HUES64 (cell line): ENCODE measurements at regions not wholly inside any gene's neighbourhood (a gene's known extent, or its start where the extent isn't known, plus 50 kb on each side); places are given as distances from the start of the nearest gene placed in this dataset.

Experiments
- H3K27ac ChIP-seq: 2 replicates; pipeline ENCODE4 v1.7.0; 2013; ENCODE audit warnings: low read depth, low read length, inconsistent platforms
- H3K27me3 ChIP-seq: 2 replicates; pipeline ENCODE4 v1.6.1; 2013; ENCODE audit warnings: mild to moderate bottlenecking, low read length; ENCODE audit not compliant: insufficient read depth
- H3K36me3 ChIP-seq: 2 replicates; pipeline ENCODE4 v1.6.1; 2013; ENCODE audit warnings: mild to moderate bottlenecking, low read length; ENCODE audit not compliant: insufficient read depth
- H3K4me1 ChIP-seq: 2 replicates; pipeline ENCODE4 v1.6.1; 2013; ENCODE audit warnings: mild to moderate bottlenecking, low read length, moderate library complexity; ENCODE audit not compliant: insufficient read depth
- H3K4me3 ChIP-seq: 2 replicates; pipeline ENCODE4 v1.5.1; 2013; ENCODE audit warnings: mild to moderate bottlenecking, low read length, moderate library complexity
- H3K9ac ChIP-seq: 2 replicates; pipeline ENCODE4 v1.6.1; 2013; ENCODE audit warnings: mild to moderate bottlenecking, low read depth, low read length
- H3K9me3 ChIP-seq: 2 replicates; pipeline ENCODE4 v1.6.1; 2013; ENCODE audit warnings: low read depth, low read length; ENCODE audit not compliant: insufficient read depth
- WGBS: fragments of 150-250, 120-280 bp; methylation state at CpG from one replicate; pipeline ENCODE4 v1.1.7; 2013; ENCODE audit warnings: missing lambda C conversion rate; 5-methylcytosine and 5-hydroxymethylcytosine counted together

- no peaks in the 10 kb centered on the region for H3K9me3 ChIP-seq
- H3K4me1 ChIP-seq = no peaks in the 10 kb centered on the region
- H3K9ac ChIP-seq = no peak overlapping the region
- no peak overlapping the region for H3K27ac ChIP-seq
- H3K4me3 ChIP-seq = no peak overlapping the region
- no peaks in the 10 kb centered on the region for H3K36me3 ChIP-seq
- no peaks in the 10 kb centered on the region for H3K27me3 ChIP-seq
- WGBS = 94% methylated on average over 10 of the region's 10 CpGs
These were observed 555.4 kb upstream of the EEF2KMT start for GRCh38 chr16:5653041-5653440.

GRCh38 chr16:5649762-5650743 is 552.5 kb upstream of the EEF2KMT start:
- H3K4me3 ChIP-seq = no peak overlapping the region
- WGBS = 79% methylated on average over 22 of the region's 22 CpGs
- H3K36me3 ChIP-seq = no peaks in the 10 kb centered on the region
- no peaks in the 10 kb centered on the region for H3K9me3 ChIP-seq
- no peak overlapping the region for H3K9ac ChIP-seq
- no peaks in the 10 kb centered on the region for H3K4me1 ChIP-seq
- no peak overlapping the region for H3K27ac ChIP-seq
- H3K27me3 ChIP-seq = no peaks in the 10 kb centered on the region

GRCh38 chr16:5647051-5647450 is 549.5 kb upstream of the EEF2KMT start:
- H3K9ac ChIP-seq = no peak overlapping the region
- peaks cover 8% of the 10 kb centered on the region; the same call in 1 of the 2 replicates for H3K4me1 ChIP-seq
- 96% methylated on average over 1 of the region's 1 CpG for WGBS
- H3K36me3 ChIP-seq = no peaks in the 10 kb centered on the region
- H3K4me3 ChIP-seq = no peak overlapping the region
- H3K27ac ChIP-seq = no peak overlapping the region
- H3K27me3 ChIP-seq = no peaks in the 10 kb centered on the region
- H3K9me3 ChIP-seq = no peaks in the 10 kb centered on the region

- Histone ChIP-seq H3K9ac (no peak overlapping the region), H3K27me3 (no peaks in the 10 kb centered on the region), H3K4me1 (peaks cover 9% of the 10 kb centered on the region; the same call in 1 of the 2 replicates), H3K9me3 (no peaks in the 10 kb centered on the region), H3K4me3 (no peak overlapping the region), H3K36me3 (no peaks in the 10 kb centered on the region), H3K27ac (no peak overlapping the region)
- 95% methylated on average over 10 of the region's 10 CpGs for WGBS
These were observed 546.4 kb upstream of the EEF2KMT start for GRCh38 chr16:5643855-5644531.

GRCh38 chr16:5642436-5642835 is 544.8 kb upstream of the EEF2KMT start:
- 73% methylated on average over 5 of the region's 6 CpGs for WGBS
- H3K4me1 ChIP-seq = peaks cover 9% of the 10 kb centered on the region; the same call in 1 of the 2 replicates
- H3K4me3 ChIP-seq = no peak overlapping the region

GRCh38 chr16:5642011-5642410 is 544.4 kb upstream of the EEF2KMT start:
- Histone ChIP-seq H3K27ac (no peak overlapping the region), H3K9ac (no peak overlapping the region), H3K36me3 (no peaks in the 10 kb centered on the region), H3K27me3 (no peaks in the 10 kb centered on the region), H3K4me1 (peaks cover 9% of the 10 kb centered on the region; the same call in 1 of the 2 replicates), H3K4me3 (no peak overlapping the region), H3K9me3 (no peaks in the 10 kb centered on the region)
- 95% methylated on average over 6 of the region's 6 CpGs for WGBS

More at GRCh38 chr16:5642436-5642835, 544.8 kb upstream of the EEF2KMT start:
- no peak overlapping the region for H3K9ac ChIP-seq
- no peak overlapping the region for H3K27ac ChIP-seq
- no peaks in the 10 kb centered on the region for H3K9me3 ChIP-seq
- no peaks in the 10 kb centered on the region for H3K36me3 ChIP-seq
- no peaks in the 10 kb centered on the region for H3K27me3 ChIP-seq

- Histone ChIP-seq H3K36me3 (no peaks in the 10 kb centered on the region), H3K27me3 (no peaks in the 10 kb centered on the region), H3K27ac (no peak overlapping the region), H3K4me3 (no peak overlapping the region), H3K9ac (no peak overlapping the region), H3K9me3 (no peaks in the 10 kb centered on the region), H3K4me1 (peaks cover 9% of the 10 kb centered on the region; the same call in 1 of the 2 replicates)
- 89% methylated on average over 1 of the region's 1 CpG for WGBS
These were observed 543.3 kb upstream of the EEF2KMT start for GRCh38 chr16:5640883-5641282.

GRCh38 chr16:5639531-5639930 is 541.9 kb upstream of the EEF2KMT start:
- H3K9me3 ChIP-seq = no peaks in the 10 kb centered on the region
- no peak overlapping the region for H3K9ac ChIP-seq
- 82% methylated on average over 3 of the region's 3 CpGs for WGBS
- H3K4me1 ChIP-seq = peaks cover 17% of the 10 kb centered on the region
- H3K27ac ChIP-seq = no peak overlapping the region
- H3K36me3 ChIP-seq = no peaks in the 10 kb centered on the region
- H3K27me3 ChIP-seq = no peaks in the 10 kb centered on the region
- no peak overlapping the region for H3K4me3 ChIP-seq

- H3K36me3 ChIP-seq = no peaks in the 10 kb centered on the region
- WGBS = 78% methylated on average over 2 of the region's 2 CpGs
- no peaks in the 10 kb centered on the region for H3K27me3 ChIP-seq
- no peaks in the 10 kb centered on the region for H3K9me3 ChIP-seq
- H3K9ac ChIP-seq = no peak overlapping the region
- no peak overlapping the region for H3K4me3 ChIP-seq
- H3K27ac ChIP-seq = no peak overlapping the region
- peaks cover 7% of the 10 kb centered on the region; the same call in 1 of the 2 replicates for H3K4me1 ChIP-seq
These were observed 537.7 kb upstream of the EEF2KMT start for GRCh38 chr16:5635331-5635730.

- Histone ChIP-seq H3K9ac (no peak overlapping the region), H3K27me3 (no peaks in the 10 kb centered on the region)
- 100% methylated on average over 2 of the region's 2 CpGs for WGBS
These were observed 537.1 kb upstream of the EEF2KMT start for GRCh38 chr16:5634666-5635180.

More at GRCh38 chr16:5634666-5635180, 537.1 kb upstream of the EEF2KMT start:
- no peak overlapping the region for H3K4me3 ChIP-seq
- H3K27ac ChIP-seq = no peak overlapping the region
- no peaks in the 10 kb centered on the region for H3K9me3 ChIP-seq
- H3K4me1 ChIP-seq = peaks cover 7% of the 10 kb centered on the region; the same call in 1 of the 2 replicates
- no peaks in the 10 kb centered on the region for H3K36me3 ChIP-seq
